T-helper 9 cell (primary cell): ENCODE measurements at regions not wholly inside any gene's neighbourhood (a gene's known extent, or its start where the extent isn't known, plus 50 kb on each side); places are given as distances from the start of the nearest gene placed in this dataset.

Experiments
- DNase-seq: peaks from one replicate; pipeline ENCODE4 v3.0.0-alpha.2; 2020

DNA sequence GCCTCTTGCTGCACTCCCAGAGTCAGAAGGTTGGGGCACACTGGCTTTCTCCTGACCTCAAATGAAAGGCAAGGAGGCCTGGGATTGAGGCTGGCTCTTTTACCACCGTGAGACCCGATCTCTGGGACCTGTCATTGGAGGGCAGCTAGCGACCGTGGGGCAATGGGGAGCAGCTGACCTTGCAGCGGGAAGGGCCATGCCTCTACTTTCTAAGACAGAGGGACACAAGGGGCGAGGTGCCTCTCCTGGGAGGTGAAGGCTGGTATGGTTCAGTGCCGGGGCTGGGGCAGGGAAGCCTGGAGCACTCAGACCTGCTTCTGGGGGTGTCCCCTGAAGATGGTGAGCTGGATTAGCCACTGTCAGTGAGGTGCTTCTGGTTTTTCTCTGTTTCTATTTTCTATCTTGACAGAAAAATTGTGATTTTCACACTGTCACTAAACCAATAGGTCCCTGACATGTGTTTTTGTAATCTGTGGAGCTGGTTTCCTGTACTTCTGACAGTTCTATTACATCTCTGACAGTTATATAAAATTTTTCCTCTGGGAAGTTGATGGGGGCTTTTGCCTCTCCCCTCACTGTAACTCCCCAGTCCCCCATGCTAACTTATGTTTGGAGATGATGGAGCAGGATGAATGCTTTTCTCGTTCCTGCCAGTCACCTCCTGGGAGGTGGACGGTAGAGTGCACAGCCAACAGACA lies 340.8 kb downstream of the RPS24 start:
- no peak for DNase-seq

DNA sequence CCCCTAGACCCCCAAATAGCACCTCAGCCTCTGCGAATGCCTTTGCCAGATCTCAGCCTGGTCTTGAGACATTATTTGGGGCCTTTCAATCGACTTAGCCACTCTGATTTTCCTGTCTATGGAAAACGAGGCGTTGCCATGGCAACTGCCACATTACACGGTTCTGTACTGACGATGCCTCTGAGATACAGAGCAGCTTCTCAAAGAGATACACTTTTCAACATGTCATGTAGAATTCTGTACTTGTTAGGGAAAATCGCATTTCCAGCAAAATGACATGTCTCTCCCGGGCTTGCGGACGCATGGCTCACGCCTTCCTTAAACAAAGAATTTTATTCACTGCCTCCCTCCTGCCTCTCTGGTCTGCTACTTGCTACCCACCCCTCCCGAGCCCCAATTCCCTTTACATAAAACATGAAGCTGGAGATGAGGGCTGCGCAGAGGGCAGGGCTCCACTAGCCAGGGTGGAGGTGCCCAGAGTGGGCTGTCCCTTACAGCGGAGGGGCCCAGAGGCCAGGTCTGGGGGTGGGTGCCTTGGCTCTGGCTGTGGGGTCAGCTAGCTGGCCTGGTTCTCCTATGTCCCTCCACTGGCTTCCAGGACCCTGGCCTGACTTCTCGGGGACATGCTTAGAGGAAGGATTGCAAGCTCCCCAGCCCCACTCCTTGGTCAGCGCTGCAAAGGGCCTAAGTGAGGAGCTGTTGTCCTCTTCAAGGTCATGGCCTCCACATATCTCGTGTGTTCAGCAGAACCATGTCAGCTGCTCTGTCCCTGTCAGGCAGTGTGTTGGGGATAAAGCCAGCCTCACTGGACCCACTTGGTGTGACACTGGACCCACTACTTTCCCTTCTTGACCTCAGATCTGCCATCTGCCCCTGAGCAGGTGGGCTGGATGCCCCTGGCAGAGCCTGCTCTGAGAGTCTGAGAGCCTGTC lies 342.5 kb downstream of the RPS24 start:
- no peak for DNase-seq

DNA sequence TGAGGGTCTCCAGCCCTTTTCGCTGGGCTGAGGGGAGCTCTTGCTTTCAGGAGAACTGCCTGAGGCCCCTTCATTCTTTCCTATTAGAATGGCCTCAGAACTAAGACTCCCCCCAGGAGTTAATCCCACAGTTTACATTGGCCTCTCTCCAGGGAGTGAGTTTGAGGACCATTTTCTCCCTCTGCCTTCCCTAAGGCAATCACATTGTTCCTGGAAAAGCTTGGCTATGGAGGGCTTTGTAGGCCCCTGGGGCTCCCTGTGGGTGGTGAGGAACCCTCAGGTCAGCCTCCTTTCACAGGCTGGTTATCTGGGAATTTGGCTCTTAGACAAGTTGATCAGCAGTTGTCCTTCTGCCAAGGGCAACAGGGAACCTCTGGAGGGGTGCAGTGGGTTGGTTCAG lies 343.7 kb downstream of the RPS24 start:
- DNase-seq: no peak

DNA sequence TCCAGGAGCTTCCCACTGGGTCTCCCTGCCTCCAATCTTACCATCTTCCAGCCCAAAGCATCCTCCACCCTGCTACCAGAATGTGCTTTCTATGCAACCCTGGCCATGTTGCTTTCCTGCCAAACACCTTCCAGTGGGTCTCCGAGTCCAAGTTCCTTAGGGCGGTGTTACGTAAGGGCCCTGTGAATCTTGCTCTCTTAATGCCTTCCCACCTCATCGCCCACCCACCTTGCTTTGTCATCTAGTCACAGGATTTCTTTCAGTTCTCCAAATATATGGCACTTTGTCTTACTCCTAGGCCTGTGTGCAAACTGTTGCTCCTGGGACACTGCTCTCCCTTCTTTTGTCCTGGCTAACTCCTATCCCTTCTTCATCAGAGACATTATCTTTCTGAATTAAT lies 344.5 kb downstream of the RPS24 start:
- DNase-seq: no peak

DNA sequence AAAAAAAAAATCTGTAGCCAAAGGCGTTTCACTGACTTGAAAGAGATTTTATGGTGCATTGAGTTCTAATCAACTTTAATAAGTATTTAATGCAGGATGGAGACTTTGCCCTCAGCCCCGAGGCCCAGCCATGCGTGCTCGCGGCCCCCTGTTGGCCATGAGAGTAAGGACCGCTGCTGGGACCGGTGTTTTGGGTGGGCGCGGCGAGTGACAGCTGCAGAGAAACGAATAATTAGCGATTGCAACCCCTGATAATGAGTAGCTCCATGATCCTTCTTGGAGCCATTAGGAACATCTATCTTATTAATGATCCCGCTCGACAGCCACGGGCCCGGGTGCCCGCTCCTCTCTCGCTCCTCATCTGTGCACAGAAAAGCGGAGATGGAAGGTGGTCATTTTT lies 347.4 kb downstream of the RPS24 start:
- no peak for DNase-seq

DNA sequence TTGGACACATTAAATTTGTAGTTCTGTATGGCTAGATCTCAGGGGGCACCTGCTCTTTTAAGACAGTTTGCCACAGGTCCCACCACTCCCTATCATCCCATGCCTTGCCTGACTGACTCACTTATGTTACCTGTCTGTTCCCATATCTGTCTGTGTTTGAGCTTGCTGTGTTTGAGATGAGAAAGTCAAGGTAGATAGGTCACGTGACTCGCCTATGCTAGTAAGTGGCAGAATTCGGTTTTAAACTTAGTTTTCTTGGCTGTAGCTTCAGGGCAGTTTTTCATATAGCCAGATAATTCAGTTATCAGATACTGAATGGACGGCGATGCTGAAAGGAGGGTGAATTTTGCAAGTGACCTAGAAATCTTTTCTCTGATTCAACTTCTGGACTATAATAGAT lies 348.4 kb downstream of the RPS24 start:
- DNase-seq: no peak

DNA sequence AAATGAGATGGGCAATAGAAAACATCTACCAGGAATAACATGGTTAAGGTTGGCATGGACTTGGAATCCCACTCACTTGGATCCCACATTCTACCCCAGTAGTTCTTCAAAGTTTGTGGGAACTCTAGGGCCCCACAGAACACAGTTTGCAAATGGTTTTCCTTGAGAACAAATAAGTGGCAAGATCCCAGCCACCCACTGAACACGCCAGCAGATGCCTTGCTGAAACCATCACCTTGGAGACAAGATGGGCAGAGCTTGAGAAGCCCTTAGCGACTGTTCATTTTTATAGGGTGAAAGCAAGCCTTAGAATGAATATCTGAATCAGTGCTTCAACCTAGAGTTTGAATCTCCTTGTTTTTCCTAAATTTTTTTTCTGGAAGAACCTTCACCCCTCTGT lies 349.1 kb downstream of the RPS24 start:
- no peak for DNase-seq

DNA sequence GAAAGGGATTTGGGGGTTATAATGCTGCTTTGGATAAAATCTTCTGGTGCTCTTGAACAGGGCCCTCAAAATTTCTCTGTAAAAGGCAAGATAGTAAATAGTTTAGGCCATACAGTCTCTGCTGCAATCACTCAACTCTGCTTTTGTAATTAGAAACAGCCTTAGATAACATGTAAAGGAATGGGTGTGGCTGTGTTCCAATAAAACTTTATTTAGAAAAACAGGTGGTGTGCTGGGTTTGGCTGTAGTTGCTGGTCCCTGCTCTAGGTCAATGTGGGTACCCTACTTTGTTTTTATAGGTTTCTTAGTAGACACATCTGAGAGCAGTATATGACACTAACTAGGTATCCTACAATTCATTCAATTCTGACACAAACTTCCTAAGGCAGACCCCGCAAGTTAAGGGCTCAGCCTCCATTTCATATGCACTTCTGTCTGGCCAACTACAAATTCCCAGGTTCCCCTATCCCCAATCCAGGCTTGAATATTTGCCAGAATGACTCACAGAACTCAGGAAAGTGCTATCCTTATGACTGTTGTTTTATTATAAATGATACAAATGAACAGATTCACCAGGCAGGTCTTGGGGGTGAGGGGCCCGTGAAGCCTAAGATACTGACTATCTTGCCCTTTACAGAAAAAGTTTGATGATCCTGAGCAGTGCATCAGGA lies 349.9 kb downstream of the RPS24 start:
- no peak for DNase-seq

DNA sequence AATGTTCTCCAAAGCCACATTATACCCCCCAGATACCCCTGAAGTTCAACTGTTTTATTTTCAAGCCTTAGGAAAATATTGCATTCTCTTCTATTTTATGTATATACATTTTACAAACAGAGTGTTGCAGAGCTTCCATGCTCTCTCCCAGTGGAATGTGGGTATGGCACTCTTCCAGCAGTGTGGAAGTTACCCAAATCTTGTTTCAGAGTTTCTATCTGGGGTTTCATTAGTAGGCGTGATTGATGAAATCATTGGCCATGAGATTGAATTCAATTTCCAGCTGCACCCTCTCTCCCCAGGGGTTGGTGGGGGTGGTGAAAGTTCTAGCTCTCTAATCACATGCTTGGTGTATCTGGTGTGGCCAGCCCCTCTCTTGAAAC lies 350.4 kb downstream of the RPS24 start:
- no peak for DNase-seq

DNA sequence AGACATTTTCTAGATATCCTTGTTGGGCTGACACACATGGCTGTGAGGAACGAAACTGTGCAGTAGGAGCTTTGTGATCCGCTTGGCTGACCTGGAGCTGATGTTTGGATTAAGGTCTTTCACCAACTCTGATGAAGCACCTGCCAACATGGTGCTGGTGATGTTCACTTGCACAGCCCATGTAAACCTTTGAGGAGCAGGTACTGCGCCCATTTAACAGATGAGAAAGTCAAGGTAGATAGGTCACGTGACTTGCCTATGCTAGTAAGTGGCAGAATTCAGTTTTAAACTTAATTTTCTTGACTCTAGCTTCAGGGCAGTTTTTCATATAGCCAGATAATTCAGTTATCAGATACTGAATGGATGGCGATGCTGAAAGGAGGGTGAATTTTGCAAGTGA lies 351.9 kb downstream of the RPS24 start:
- no peak for DNase-seq

DNA sequence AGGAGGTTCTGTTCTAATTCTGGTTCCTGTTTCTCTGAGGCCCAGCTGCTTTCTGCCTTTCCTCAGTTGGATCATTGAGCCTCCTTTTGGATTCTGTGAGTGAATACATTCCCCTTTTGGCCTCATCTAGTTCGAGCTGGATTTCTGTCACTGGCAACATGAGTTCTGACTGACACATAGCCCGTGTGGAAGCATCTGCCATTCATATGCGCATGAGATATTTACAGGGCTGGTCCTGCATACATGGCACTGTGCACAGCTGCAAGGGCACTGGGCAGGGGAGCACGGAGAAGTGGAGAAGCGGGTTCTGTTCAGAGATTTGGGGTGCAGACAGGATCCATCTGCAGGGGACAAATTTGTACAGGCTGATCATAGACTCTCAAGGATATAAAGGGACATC lies 352.8 kb downstream of the RPS24 start:
- DNase-seq: no peak

DNA sequence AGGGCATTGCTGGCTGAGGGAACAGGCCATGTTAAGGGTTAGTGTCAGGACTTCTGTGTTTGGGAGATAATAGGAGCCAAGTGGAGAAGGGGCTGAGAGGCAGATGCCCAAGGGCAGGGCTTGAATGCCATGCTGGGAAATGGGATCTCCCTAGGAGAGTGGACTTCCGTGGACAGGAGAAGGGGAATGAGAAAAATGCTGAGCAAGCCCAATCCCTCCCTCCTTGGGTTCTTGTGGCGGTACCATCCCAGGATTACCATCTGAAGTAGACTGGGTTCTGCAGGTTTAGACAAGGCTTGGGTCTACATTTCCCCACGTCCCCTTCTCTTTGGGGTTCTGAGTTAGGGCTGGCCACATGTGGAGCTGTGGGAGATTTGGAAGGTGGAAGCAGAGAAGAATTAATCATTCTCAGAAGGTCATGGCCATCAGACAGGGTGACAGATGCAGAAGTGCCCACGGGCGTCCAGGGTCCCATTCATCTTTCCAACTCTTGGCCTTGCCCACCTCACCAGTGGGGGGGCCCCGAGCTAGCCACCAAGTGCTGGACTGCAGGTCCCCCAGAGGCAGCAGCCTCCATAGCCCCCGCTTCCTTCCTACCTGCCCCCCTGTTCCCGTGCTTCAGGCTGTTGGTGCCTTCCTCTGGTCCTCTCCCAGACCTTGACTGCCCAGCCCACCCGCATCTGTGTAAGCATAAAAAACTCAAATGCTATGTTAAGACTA lies 354.8 kb downstream of the RPS24 start:
- no peak for DNase-seq

DNA sequence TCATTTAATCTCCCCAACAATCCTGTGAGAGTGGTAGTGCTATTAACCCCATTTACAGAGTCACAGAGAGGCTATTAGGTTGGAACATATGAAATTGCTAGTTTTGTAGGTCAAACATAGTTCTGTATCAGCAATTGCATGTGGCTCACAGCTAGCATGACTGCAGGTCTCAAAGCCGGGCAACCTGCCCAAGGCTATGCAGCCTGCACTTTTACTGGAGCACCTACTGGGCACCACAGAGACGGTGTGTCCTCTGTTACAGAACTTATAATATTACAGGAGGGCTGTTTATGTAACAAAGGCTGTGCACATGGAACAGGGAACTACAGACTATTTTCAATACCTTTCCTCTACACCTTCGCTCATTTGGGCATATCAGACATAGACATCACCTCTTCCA lies 355.8 kb downstream of the RPS24 start:
- DNase-seq: no peak

DNA sequence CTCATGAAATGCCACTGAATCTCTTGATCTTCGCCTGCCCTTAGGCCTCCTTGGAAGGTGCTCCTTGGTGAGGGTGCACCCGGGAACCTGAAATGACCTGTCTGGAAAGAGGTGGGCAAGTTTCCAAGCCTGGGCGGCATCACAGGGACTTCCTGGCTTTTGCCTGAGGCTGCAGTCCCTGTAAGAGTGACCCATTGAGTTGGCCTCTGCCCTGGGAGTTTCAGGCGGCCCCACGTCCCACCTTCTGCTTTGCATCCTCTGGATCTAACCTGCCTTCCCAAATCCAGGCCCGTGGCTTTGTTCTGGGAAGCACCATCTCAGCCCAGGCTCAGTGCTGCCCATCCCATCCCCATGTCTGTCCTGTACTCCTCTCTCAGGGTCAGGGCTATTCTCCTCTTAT lies 356.4 kb downstream of the RPS24 start:
- no peak for DNase-seq

DNA sequence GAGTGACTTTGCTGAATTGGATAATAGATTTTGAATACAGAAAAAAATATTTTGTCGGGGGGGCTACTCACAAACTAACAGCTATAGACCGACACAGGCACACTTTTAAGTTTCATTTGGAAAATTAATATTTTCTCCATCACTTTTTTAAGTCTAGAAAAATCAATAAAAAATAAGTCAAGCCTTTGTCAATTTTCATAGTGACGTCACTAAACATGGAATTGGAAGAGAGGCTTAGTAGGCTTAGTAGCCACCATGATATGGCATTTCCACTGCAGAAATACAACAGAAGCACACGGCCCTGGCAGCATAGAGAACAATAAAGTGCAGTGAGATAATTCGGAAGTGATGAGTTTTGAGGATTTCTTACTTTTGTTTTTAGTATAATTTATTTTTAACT lies 357.2 kb downstream of the RPS24 start:
- no peak for DNase-seq

DNA sequence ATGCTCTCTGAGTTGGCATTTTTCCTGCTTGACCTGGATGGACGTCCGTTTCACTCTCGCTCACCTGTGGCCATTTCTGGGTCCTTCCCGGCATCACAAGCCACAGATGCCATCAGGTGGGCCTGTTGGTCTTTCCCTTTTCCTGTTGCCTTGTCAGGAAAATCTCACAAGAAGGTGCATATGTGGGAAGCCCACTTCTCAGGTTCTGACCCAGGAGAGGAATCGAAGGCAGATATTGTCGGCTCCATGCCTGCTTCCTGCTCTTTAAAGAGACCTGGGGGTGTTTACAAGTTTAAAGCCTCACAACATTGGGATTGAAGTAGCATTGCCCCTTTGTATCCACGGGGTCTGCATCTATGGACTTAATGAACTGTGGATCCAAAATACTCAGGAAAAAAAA lies 357.9 kb downstream of the RPS24 start:
- no peak for DNase-seq

DNA sequence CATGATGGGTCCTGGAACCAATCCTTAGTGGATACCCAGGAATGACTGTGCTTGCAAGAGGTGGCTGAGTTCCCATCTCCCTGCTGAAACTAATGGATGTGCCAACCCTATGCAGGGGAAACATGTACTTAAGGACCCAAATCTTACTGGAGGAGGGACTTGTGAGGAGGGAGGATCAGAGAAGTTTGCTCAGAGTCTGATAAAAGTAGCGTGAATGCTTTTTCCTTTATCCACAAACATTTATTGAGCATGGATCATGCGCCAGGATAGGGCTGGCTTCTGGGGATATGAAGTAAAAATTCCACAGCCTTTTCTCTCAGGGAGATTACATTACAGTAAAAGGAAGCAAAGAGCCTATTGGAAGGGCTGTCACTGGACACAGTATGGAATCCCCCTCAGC lies 358.5 kb downstream of the RPS24 start:
- no peak for DNase-seq

DNA sequence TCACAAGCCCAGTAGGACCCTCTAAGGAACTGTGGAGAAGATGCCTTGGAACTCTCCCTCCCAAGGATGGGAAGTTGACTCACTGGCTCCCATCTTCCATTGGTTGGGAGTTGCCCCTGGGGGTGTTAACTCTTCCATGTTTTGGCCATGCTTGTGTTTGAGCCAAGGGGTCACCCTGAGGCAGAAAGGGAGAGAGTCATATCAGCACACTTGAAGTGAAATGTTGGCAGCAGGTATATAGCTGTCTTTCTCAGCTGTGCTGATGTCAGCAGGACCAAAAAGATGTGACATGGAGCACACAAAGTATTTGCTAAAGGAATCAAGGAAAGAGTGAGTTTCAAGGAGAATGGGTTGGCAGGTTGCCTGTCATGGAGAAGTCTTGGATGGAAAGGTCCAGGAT lies 359.4 kb downstream of the RPS24 start:
- no peak for DNase-seq

DNA sequence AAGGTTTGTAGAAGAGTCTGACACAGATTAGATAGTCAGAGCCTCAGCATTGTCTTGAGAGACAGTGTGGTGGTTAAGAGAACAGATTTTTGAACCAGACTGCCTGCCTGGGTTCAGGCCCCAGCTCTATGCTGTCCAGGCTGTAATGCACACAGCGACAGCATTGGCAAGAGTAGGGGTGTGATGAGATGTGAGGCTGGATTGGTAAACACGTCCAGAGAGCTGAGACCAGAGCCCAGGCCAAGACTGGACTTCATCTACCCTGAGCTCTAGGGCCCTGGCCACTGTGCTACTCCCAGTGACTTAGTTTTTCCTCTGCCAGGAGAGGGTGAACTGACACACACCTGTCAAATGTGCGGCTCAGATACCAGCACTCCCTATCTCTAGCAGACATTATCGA lies 360.4 kb downstream of the RPS24 start:
- DNase-seq: no peak

DNA sequence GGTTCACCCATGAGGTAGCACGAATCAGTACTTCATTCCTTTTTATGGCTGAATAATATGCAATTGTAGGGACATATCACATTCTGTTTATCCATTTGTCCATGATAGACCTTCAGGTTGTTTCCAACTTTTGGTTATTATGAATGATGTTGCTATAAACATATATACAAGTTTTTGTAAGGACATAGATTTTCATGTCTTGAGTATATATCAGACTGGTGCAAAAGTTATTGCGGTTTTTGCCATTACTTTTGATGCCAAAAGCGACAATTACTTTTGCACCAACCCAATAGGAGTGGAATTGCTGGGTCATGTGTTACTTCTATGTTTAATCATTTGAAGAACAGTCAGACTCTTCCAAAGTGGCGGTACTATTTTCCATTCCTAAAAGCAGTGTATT lies 361.5 kb downstream of the RPS24 start:
- DNase-seq: no peak

DNA sequence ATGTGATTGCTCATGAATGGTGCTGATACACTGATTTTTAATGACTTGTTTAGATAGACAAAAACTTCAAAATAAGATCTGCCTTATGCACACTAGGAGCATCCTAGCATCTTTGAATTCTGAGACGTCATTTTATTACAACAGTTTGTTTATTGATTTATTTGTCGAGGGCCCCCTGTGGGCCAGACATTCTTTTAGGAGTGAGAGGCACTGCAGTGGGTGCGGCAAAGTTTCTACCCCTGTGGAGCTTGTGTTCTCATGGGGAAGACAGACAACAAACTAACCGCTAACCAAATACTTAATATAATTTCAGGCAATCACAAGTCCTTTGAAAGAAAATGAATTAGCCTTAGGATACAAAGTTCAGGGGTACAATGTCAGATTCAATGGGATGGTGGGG lies 363.1 kb downstream of the RPS24 start:
- DNase-seq: no peak

DNA sequence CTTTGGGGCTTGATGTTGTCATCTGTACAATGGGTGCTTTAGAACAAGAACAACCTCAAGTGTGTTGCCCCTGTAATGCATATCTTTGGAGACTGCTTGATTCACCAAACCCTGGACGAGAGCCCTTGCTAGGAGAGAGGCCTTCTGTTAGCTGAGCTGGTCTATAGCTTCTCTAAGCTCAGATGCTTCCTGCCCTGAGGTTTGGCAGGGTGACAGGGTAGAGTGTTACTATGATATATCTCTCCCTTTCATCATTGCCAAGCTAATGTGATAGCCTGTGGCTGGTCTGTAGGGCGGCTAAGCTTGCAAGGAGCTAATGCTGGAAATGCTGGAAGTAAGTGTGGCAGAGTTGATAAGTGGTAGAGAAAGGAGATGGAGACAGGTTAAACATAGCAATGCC lies 364.1 kb downstream of the RPS24 start:
- no peak for DNase-seq

DNA sequence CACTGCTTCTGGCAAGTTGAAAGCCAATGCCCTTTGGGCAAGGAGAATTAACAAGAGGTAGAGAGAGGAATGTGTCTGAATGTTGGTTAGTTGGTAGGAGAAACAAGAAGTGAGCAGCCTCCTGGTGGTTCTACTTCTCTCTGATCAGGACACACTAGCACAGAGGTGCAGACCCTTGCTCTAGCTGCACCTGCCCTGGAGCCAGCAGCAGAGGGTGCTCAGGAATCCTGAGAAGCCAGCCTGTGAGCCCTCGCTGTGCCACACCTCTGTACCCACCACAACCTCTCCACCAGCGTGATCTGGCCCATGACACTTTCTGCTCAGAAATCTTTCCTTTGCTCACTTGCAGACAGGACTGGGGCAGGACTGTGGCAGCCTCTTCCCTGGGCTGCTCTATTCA lies 364.7 kb downstream of the RPS24 start:
- DNase-seq: no peak
